ENCODE measurements at regions not wholly inside any gene's neighbourhood (a gene's known extent, or its start where the extent isn't known, plus 50 kb on each side); places are given as distances from the start of the nearest gene placed in this dataset.

DNA sequence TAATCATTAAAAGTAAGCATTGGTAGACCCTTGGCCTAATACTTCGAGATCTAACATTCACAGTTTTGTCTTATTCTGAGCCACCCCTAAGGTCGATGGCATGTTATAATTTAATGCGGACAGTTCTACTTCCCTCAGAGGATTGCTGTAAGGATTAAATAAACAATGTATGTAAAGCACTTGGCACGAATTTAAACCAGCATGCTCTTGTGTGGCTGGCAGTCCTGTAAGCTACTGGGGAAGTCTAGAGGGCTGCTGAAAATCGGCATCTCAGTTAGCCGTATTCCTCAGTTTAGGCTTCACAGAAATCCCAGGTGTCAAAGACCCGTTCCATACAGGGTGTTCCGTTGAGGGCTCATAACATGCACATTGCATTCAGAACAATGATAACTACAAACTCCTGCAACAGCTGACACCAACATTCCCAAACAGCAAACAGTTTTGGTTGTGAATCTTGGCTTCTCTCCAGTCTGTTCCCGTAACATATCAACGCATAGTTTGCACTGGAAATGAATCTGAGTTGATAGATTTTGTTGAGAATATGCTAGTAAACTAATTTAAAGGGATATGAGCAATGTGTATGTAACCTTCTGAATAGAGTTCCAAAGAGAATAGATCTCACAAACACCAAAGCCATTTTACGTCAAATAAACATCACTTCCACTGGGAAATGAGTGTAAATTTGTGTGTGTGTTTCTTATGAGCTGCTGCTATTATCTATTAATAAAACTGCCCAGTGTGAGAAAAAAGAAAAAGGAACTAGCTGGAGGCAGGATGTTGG lies 52.2 kb upstream of the ACKR3 start:
- TF ChIP-seq, protein P1, sequence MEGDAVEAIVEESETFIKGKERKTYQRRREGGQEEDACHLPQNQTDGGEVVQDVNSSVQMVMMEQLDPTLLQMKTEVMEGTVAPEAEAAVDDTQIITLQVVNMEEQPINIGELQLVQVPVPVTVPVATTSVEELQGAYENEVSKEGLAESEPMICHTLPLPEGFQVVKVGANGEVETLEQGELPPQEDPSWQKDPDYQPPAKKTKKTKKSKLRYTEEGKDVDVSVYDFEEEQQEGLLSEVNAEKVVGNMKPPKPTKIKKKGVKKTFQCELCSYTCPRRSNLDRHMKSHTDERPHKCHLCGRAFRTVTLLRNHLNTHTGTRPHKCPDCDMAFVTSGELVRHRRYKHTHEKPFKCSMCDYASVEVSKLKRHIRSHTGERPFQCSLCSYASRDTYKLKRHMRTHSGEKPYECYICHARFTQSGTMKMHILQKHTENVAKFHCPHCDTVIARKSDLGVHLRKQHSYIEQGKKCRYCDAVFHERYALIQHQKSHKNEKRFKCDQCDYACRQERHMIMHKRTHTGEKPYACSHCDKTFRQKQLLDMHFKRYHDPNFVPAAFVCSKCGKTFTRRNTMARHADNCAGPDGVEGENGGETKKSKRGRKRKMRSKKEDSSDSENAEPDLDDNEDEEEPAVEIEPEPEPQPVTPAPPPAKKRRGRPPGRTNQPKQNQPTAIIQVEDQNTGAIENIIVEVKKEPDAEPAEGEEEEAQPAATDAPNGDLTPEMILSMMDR (IDR thresholded peaks at IDR 0.05 in 2 of 3, conservative IDR thresholded peaks at IDR 0.05 in 1 of 3; ENCODE audit: borderline replicate concordance in 1 of 3, insufficient read depth in 1 of 3, low read depth in 2 of 3, low read length in 2 of 3) = no peak
- TF ChIP-seq, protein P2, sequence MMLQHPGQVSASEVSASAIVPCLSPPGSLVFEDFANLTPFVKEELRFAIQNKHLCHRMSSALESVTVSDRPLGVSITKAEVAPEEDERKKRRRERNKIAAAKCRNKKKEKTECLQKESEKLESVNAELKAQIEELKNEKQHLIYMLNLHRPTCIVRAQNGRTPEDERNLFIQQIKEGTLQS (IDR thresholded peaks at IDR 0.05) = no peak
- no peak for TF ChIP-seq CEBPB (IDR thresholded peaks at IDR 0.05; ENCODE audit: low read depth)
- no peak for TF ChIP-seq EZH2 (IDR thresholded peaks at IDR 0.05)
- TF ChIP-seq, protein P3, sequence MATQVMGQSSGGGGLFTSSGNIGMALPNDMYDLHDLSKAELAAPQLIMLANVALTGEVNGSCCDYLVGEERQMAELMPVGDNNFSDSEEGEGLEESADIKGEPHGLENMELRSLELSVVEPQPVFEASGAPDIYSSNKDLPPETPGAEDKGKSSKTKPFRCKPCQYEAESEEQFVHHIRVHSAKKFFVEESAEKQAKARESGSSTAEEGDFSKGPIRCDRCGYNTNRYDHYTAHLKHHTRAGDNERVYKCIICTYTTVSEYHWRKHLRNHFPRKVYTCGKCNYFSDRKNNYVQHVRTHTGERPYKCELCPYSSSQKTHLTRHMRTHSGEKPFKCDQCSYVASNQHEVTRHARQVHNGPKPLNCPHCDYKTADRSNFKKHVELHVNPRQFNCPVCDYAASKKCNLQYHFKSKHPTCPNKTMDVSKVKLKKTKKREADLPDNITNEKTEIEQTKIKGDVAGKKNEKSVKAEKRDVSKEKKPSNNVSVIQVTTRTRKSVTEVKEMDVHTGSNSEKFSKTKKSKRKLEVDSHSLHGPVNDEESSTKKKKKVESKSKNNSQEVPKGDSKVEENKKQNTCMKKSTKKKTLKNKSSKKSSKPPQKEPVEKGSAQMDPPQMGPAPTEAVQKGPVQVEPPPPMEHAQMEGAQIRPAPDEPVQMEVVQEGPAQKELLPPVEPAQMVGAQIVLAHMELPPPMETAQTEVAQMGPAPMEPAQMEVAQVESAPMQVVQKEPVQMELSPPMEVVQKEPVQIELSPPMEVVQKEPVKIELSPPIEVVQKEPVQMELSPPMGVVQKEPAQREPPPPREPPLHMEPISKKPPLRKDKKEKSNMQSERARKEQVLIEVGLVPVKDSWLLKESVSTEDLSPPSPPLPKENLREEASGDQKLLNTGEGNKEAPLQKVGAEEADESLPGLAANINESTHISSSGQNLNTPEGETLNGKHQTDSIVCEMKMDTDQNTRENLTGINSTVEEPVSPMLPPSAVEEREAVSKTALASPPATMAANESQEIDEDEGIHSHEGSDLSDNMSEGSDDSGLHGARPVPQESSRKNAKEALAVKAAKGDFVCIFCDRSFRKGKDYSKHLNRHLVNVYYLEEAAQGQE (IDR thresholded peaks at IDR 0.05; ENCODE audit: low read depth) = no peak
- TF ChIP-seq POLR2A (IDR thresholded peaks at IDR 0.05; ENCODE audit: borderline replicate concordance, extremely low read depth, insufficient read depth, insufficient read length) = no peak
- no peak for TF ChIP-seq EZH2phosphoT487 (IDR thresholded peaks at IDR 0.05; ENCODE audit: borderline replicate concordance)
- no peak for TF ChIP-seq RAD21 (IDR thresholded peaks at IDR 0.05; ENCODE audit: low read depth)
- no peak for TF ChIP-seq SP1 (IDR thresholded peaks at IDR 0.05; ENCODE audit: low read depth)
- no peak for TF ChIP-seq CBX3 (IDR thresholded peaks at IDR 0.05; ENCODE audit: low read depth)
- TF ChIP-seq, protein P4, sequence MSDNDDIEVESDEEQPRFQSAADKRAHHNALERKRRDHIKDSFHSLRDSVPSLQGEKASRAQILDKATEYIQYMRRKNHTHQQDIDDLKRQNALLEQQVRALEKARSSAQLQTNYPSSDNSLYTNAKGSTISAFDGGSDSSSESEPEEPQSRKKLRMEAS (IDR thresholded peaks at IDR 0.05) = no peak
- no peak for TF ChIP-seq FOSL1 (IDR thresholded peaks at IDR 0.05; ENCODE audit: low read depth)
